NCI-H524 (cell line): ENCODE measurements at regions not wholly inside any gene's neighbourhood (a gene's known extent, or its start where the extent isn't known, plus 50 kb on each side); places are given as distances from the start of the nearest gene placed in this dataset.
A peak's percentile ranks its signal among the peaks of the same experiment; 100 is the strongest.
"Not testable (repeated sequence)": the region's sequence is repeated elsewhere in the genome, so short reads cannot be mapped to it uniquely, and the experiment has no call there.

ENCODE experiments used
- DNase-seq, 2 experiments: peaks; one replicate each; lab custom pipeline; 2025; lab: John Stamatoyannopoulos, UW

DNA sequence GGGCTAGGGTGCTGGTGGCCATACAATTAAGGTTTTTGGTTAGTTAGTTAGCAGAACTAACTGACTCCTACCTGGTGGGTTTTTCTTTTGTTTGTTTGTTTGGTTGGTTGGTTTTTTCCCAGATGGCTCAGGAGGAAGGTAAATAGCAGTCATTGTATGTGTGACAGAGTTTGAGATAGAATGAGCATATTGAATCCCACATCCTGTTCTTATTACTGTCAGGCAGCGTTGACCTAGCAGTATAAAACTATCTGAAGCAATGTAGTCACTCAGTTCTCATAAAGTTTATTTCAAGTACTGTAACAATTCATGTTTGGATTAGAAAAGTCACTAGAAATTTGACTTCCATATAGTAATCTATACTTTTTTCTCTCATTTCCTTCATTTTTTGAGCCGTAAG is 113.5 kb upstream of the NBPF19 start:
- DNase-seq = not testable (repeated sequence)

DNA sequence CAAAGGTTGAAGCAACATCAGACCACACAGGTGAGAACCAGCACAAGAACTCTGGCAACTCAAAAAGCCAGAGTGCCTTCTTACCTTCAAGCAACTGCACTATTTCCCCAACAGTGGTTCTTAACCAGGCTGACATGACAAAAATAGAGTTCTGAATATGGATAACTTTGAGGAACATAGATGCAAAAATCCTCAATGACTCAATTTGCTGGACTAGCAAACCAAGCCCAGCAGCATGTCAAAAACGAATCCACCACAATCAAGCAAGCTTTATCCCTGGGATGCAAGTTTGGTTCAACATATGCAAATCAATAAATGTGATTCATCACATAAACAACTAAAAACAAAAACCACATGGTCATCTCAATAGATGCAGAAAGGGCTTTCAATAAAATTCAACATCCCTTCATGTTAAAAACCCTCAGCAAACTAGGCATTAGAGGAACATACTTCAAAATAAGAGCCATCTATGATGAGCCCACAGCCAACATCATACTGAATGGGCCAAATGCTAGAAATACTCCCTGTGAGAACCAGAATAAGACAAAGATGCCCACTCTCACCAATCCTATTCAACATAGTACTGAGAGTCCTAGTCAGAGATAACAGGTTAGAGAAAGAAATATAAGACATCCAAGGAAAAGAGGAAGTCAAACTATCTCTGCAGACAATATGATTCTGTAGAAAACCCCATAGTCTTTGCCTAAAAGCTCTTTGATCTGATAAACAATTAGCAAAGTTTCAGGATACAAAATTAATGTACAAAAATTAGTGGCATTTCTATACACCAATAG is 110.5 kb upstream of the NBPF19 start:
- DNase-seq = not testable (repeated sequence)

DNA sequence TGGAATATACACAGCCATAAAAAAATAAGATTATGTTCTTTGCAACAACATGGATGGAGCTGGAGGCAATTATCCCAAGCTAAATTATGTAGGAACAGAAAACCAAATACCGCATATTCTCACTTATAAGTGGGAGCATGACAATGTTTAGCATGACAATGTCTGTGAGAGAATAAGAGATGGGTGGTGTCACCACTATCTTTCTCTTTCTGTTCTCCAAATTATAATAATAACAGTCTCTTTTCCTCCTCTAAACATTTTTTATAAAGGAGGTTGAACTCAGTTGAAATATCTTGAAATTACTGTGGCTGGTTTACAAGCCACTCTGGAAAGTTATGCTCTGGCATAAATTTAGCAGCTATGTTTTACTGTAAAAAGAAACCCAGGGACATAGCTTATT is 108.4 kb upstream of the NBPF19 start:
- not testable (repeated sequence) for DNase-seq

DNA sequence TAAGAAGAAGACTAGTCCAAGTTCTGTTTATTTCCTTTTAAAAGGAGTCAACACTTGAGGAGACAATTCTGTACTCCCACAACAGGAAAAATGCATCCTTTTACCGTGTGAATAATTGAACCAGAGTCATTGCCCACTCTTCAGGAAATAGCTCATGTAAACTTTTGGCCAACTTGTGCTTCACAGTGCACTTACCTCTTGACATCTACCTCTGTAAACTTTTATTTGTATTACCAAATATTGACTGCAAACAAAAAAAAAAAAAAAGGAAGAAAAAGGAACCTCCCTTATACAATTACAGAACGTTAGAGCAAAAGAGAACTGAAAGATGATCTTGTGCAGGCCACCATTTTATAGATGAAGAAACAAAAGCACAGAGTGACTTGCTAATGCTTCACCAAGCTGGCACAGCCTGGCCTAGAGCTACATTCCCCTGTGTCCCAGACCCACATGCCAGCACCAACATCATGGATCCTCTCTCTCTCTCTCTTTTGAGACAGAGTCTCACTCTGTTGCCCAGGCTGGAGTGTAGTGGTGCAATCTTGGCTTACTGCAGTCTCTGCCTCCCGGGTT is 107.3 kb upstream of the NBPF19 start:
- not testable (repeated sequence) for DNase-seq

DNA sequence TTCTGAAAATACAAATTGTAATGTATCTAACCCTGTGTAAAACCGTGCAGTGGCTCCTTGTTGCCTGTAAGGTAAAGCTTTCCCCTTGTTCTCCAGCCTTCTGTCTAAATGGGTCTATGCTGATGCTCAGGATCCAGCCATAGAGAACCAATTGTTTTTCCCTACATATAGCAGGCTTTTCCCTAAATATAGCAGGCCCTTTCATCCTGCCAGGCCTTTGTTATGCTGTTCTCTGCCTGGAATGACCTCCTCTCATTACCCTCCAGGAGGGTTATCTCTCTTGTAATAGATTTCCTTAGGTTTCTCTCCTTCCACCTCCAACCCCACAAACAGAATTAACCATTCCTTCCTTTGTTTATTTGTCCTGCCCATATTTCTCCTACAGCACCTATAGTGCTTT is 106.5 kb upstream of the NBPF19 start:
- not testable (repeated sequence) for DNase-seq

DNA sequence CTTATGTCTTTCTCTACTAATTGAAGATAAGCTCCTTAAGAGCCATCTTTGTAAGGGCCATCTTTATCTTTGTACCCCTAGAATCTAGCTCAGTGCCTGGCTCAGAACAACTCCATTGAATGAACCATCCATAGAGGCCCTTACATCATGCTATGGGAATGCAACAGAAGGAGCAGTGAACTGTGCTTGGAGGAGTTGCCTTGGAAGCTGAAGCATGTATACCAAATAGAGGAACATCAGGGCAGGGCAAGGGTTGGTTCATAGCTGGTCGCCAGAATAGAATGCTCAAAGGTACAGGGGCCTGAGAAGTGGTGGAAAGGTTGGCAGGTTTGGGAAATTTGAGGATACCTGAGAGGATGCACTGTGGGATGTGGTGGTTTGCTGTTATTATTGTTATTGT is 105.8 kb upstream of the NBPF19 start:
- DNase-seq = not testable (repeated sequence)

DNA sequence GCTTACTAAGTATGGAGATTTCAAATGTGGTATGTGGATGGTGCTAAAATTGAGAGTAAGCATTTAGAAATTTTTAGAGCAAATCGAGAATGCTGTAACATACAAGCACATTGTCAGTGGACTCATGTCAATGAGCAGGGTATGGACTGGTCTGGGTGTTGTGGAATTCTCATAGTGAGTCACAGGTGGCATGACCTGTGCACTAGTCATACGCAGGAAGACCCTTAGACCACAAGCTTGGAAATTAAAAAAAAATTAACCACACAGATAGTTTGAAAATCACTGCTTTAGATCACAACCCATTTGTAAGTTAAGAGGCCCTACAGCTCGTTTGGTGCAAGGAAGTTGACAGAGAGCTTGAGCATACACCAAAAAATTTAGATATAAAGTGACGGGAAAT is 102.9 kb upstream of the NBPF19 start:
- DNase-seq = not testable (repeated sequence)

DNA sequence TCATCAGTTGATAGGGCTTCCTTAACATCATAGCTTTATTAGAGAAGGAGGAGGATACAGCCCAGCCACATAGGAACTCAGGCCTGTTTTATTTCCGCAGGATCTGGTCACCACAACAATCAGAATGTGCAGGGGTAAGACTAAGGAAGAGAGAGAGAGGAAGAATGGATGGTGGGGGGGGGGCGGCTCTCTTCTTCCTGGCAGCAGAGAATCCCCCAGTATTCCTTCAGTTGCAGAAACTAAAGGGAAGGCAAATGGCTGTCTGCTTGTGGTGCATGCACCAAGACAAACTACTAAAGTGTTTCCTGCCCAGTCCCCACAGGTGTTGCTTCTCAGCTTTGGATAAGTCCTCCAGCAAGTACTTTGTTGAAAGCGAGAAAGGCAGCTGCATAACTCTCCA is 96.4 kb upstream of the NBPF19 start:
- DNase-seq = not testable (repeated sequence)

DNA sequence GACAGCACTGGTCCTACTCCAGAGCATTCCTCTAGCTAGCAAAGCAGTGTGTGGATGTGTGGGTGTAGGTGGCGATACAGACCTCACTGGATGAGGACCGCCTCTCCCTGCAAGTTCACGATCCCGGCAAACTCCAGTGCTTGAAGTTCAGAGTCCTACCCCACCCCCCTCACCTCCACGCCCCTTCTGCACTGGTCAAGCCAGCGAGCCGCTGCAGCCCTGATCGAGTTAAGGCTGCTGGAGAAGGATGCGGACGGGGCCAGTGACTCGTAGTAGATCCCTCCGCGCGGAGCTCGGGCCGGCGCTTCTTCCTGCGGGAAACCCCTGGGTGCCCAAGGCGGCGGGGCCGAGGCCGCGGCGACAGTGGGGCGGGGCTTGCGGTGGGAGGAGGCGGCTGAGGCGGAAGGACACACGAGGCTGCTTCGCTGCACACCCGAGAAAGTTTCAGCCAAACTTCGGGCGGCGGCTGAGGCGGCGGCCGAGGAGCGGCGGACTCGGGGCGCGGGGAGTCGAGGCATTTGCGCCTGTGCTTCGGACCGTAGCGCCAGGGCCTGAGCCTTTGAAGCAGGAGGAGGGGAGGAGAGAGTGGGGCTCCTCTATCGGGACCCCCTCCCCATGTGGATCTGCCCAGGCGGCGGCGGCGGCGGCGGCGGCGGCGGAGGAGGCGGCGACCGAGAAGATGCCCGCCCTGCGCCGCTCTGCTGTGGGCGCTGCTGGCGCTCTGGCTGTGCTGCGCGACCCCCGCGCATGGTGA is 84.5 kb upstream of the NBPF19 start:
- DNase-seq = peak; percentile 19 to 32

DNA sequence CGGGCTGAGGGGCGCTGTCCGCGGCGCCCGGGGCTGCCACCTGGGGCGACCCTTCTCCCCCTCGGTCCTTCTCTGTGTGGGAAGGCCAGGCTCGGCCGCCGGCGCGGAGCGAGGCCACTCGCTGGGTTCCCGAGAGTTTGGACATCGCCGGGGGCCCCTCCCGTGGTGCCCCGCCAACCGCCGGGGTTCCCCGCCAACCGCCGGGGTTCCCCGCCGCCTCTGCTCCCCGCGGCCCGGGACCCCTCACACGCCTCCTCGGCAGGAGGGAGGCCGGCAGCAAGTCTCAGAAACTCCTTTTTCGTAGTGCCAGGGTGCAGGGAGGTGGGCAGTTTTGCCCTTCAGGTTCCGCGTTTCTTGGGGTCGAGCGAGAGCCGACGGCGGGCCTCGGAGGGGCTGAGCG is 83.9 kb upstream of the NBPF19 start:
- DNase-seq = not testable (repeated sequence)

DNA sequence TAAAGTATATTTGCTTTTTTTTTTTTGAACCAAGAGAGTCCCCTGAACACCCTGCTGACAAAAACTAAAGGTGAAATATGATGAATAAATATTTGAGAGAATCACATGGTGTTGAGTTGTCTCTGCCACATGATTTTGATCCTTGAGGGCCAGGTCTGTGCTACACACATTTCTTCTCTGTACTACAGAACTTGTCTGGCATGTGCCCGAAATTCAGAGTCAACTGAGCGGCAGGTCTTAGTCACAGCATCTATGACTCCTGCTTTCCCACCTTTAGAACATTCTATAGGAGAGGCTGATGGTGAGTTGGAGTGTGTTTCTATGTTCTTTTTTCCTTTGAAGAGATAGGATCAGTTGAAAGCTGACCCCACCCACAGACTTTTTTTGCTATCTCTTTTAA is 79.0 kb upstream of the NBPF19 start:
- not testable (repeated sequence) for DNase-seq

DNA sequence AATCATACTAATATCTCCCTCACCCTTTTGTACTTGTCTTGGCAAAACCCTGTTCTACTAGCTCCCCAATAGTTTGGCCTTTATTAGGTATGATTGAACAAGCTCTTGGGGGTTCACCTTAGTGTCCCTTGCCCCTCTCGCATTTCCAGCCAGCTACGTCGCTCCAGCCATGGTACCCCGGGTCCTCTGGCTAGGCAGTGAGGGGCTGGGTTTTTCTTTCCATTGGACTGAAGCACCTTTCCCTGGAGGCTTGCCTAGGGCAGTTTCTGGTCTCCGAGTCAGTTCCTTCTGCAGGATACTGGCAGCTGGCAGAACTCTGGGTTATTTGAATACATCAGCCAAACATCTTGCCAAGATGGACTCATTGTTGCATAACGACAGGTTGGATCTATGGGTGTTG is 76.3 kb upstream of the NBPF19 start:
- DNase-seq = not testable (repeated sequence)

DNA sequence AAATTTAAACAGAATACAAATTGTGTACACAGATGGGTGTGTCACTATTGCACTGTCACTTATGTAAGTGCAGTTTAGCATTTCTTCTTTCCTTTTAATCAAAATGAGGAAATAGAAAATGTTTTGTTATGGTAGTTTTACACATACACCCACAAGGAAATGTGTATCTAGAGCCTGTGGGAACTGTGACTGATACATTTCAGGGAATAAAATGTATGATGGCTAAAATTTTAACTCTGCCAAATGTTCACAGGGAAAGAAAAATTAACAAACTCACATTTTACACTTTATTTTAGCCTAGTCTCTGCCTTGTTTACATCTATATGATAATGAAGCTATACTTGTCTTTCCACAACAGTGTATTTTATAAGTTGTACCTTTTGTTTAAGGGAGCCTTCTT is 66.4 kb upstream of the NBPF19 start:
- DNase-seq = not testable (repeated sequence)

DNA sequence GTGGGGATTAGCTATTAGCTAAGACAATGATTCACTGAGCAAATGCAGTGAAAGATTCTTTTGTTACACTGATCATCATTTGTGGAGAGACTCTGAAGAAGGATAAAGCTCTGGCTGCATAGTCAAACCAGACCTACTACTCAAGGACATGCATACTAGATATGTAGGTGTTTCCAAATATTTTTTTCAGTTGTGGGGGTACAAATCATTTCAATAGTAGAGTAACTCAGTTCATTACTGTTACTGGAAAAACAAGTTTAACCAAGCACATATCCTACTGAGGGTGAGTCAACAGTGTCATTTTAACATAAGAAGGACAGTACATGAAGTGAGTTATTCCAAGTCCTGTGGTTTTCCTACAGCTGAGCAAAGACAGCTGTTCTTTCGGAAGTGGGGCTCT is 59.5 kb upstream of the NBPF19 start:
- not testable (repeated sequence) for DNase-seq

DNA sequence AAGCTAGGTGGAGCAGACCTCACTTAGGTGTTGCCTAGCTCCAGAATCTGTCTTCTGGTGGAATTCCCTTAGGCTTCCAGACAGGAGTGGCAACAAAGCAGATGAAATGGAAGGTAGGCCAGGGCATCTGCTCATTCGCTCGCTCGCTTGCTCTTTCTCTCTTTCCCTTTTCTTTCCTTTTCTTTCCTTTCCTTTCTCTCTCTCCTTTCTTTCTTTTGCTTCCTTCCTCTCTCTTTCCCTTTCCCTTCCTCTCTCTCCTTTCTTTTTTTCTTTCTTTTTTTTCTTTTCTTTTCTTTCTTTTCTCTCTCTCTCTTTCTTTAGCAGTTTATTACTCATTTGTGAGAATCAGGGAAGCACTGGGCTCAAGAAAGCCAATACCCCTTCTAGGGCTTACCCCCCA is 56.1 kb upstream of the NBPF19 start:
- DNase-seq = not testable (repeated sequence)

DNA sequence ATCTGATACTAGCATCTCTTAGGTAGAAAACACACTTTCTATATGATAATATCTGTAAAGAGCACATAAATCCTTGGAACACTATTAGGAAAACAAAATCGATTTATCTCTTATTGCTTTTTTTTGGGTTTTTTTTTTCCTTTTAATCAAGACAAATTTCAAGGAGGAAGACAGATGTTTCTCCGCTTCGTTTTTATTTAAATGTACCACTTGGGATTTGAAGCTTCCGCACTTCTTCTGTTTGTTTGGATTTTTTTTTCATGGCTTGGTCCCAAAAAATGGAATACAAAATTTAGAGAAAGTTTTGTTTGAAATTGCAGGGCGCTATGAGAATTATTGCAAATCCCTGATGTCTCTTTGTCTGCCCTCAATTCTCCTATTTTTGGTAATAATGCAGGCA is 51.7 kb upstream of the NBPF19 start:
- not testable (repeated sequence) for DNase-seq
